HepG2 (cell line): ENCODE measurements at regions not wholly inside any gene's neighbourhood (a gene's known extent, or its start where the extent isn't known, plus 50 kb on each side); places are given as distances from the start of the nearest gene placed in this dataset.
A peak's percentile ranks its signal among the peaks of the same experiment; 100 is the strongest.

Experiments
- ATAC-seq: fragments of 200-7000 bp; cut with Tn5 transposase; 3 replicates; pipeline ENCODE4 v1.9.1; 2020; ENCODE audit warnings: mild to moderate bottlenecking, moderate library complexity
- BruUV-seq: library from RNA; stranded (reverse); fragments of 400-500 nt; replicated peaks from 2 replicates; lab custom pipeline; 2021; lab: Mats Ljungman, UMichigan
- CTCF ChIA-PET: fragments of 300-600 bp; formaldehyde crosslinking; extraction: SDS; loops from one replicate; lab custom pipeline; 2021; ENCODE audit warnings: low total read pairs, inconsistent platforms, low intra/inter-chr PET ratio; lab: Yijun Ruan, JAX
- POLR2A ChIA-PET: fragments of 350-600 bp; sonication (Branson Sonifier 250); formaldehyde crosslinking; loops from one replicate; lab custom pipeline; 2020; ENCODE audit warnings: antibody characterized with exemption, inconsistent platforms; lab: Yijun Ruan, JAX
- DNase-seq: peaks from one replicate; pipeline ENCODE4 v3.0.0-alpha.2; 2015; ENCODE audit warnings: low spot score
- FAIRE-seq: peaks from 3 replicates; lab custom pipeline; 2011; peaks lifted over from hg19 to GRCh38; lab: Jason Lieb, UNC
- H2AFZ ChIP-seq: one replicate; pipeline ENCODE4 v1.6.1; 2011; ENCODE audit warnings: low read length, inconsistent platforms
- H3K27ac ChIP-seq: fragments of 300-600 bp; 3 replicates; pipeline ENCODE4 v1.8.0; 2011; ENCODE audit warnings: mixed run types, mild to moderate bottlenecking, mixed read lengths, low read length, inconsistent platforms; ENCODE audit not compliant: insufficient read depth; ENCODE audit errors: extremely low read length
- H3K27me3 ChIP-seq, 2 experiments: fragments of 200-600 bp in 1 of 2; 2 replicates in 1 of 2; 3 replicates in 1 of 2; pipeline versions ENCODE4 v1.6.0 to v1.8.0; 2011; ENCODE audit warnings: low read length in 2 of 2, mild to moderate bottlenecking in 2 of 2, moderate library complexity in 2 of 2, inconsistent platforms in 1 of 2; ENCODE audit not compliant: insufficient read depth in 2 of 2, control insufficient read depth in 1 of 2
- H3K36me3 ChIP-seq, 2 experiments: fragments of 200-600 bp in 1 of 2; replicated peaks in 1 of 2; 2 replicates in 1 of 2; 3 replicates in 1 of 2; pipeline versions ENCODE4 v1.5.1 to v1.8.0; 2011; ENCODE audit warnings: low read length in 2 of 2, inconsistent platforms in 1 of 2; ENCODE audit not compliant: insufficient read depth in 2 of 2, control insufficient read depth in 1 of 2
- H3K4me1 ChIP-seq: 2 replicates; pipeline ENCODE4 v1.5.1; 2012; ENCODE audit warnings: low read length, inconsistent platforms; ENCODE audit not compliant: insufficient read depth
- H3K4me2 ChIP-seq: 2 replicates; pipeline ENCODE4 v1.6.0; 2011; ENCODE audit warnings: low read depth, low read length, inconsistent platforms
- H3K4me3 ChIP-seq, 3 experiments: fragments of 200-600 bp in 1 of 3; sonication (generic), shearing (Covaris generic) in 1 of 3; replicated peaks in 1 of 3; 2 replicates each; pipeline ENCODE4 v1.5.1; 2011 to 2016; ENCODE audit warnings: low read length in 3 of 3, inconsistent platforms in 2 of 3, low read depth in 2 of 3, mild to moderate bottlenecking in 2 of 3, control low read depth in 1 of 3, mixed read lengths in 1 of 3; ENCODE audit not compliant: insufficient read depth in 1 of 3
- H3K79me2 ChIP-seq: one replicate; pipeline ENCODE4 v1.6.1; 2011; ENCODE audit warnings: low read length, inconsistent platforms; ENCODE audit not compliant: insufficient read depth
- H3K9ac ChIP-seq: 2 replicates; pipeline ENCODE4 v1.6.0; 2011; ENCODE audit warnings: mild to moderate bottlenecking, low read depth, low read length, inconsistent platforms; ENCODE audit not compliant: insufficient read depth
- H3K9me3 ChIP-seq: 2 replicates; pipeline ENCODE4 v1.5.1; 2012; ENCODE audit warnings: mild to moderate bottlenecking, low read length
- H4K20me1 ChIP-seq: 2 replicates; pipeline ENCODE4 v1.6.0; 2011; ENCODE audit warnings: inconsistent platforms, mild to moderate bottlenecking, low read length, moderate library complexity; ENCODE audit not compliant: insufficient read depth
- AHDC1 ChIP-seq: sonication (generic); formaldehyde crosslinking; IDR thresholded peaks from 2 replicates; pipeline ENCODE4 v1.5.1; 2020; ENCODE audit warnings: mild to moderate bottlenecking, missing genetic modification reagents, borderline replicate concordance
- CEBPB ChIP-seq: IDR thresholded peaks from 2 replicates; pipeline ENCODE4 v1.6.1; 2011; ENCODE audit warnings: low read depth, low read length, improper control_type of control experiment, borderline replicate concordance
- CEBPG ChIP-seq: IDR thresholded peaks from 2 replicates; pipeline ENCODE4 v1.6.1; 2016
- ZNF253 ChIP-seq: sonication (generic); formaldehyde crosslinking; IDR thresholded peaks from 2 replicates; pipeline ENCODE4 v1.8.0; 2022; ENCODE audit warnings: mild to moderate bottlenecking, missing genetic modification reagents, borderline replicate concordance
- WGBS: methylation state at CpG from one replicate; pipeline ENCODE4 v1.1.6; 2017; ENCODE audit warnings: low lambda C conversion rate; 5-methylcytosine and 5-hydroxymethylcytosine counted together
- in situ Hi-C: cut with HindIII; loops from 2 replicates; pipeline ENCODE4 v1.10.0; 2017; ENCODE audit warnings: low pct_unique_long_range_greater_than_20kb; ENCODE audit not compliant: extremely low pct_ligation_motif_present
- intact Hi-C: fragments of 100-400 bp; cut with micrococcal nuclease; formaldehyde crosslinking; loops from one replicate; pipeline ENCODE4 v1.10.0; 2022; ENCODE audit not compliant: unreplicated experiment

GRCh38 chrX:30939928-30940327, 50.9 kb upstream of the TAB3 start:
- intact Hi-C loops, result no loop called here
- WGBS, result 38% methylated on average over 4 of the region's 4 CpGs
- FAIRE-seq, result no peak

More at GRCh38 chrX:30939928-30940327, 50.9 kb upstream of the TAB3 start:
- ATAC-seq, result no peak
- no peak for DNase-seq
- H3K9ac ChIP-seq, result no peak overlapping the region
- no peaks in the 10 kb centered on the region for H3K36me3 ChIP-seq
- no TSS peak for BruUV-seq
- peaks cover 26% of the 10 kb centered on the region for H3K4me1 ChIP-seq
- ChIA-PET POLR2A (no interaction called here), CTCF (no interaction called here)
- no peak overlapping the region for H3K4me2 ChIP-seq
- 0 out of 2 replicates have a peak, but pooled peaks have one; percentile 17 for TF ChIP-seq CEBPG
- TF ChIP-seq CEBPB, result 0 out of 2 replicates have a peak, but pooled peaks have one; percentile 0
- no peak for TF ChIP-seq ZNF253 (CRISPR knock-in tag)
- no peak for TF ChIP-seq AHDC1 (CRISPR knock-in tag)
- no peaks in the 10 kb centered on the region for H3K79me2 ChIP-seq
- in situ Hi-C loops, result loop anchor here (10.0 kb wide), 1 partner anchor 65 kb away; no protein-coding TSS in a partner anchor
- no peak overlapping the region for H3K4me3 ChIP-seq
- H3K27me3 ChIP-seq, result no peaks in the 10 kb centered on the region
- no peak overlapping the region for H3K27ac ChIP-seq
- no peaks in the 10 kb centered on the region for H3K9me3 ChIP-seq
- H2AFZ ChIP-seq, result no peak overlapping the region
- no peaks in the 10 kb centered on the region for H4K20me1 ChIP-seq
